Cardiac muscle cell (in vitro differentiated cells and primary cell): ENCODE measurements at regions not wholly inside any gene's neighbourhood (a gene's known extent, or its start where the extent isn't known, plus 50 kb on each side); places are given as distances from the start of the nearest gene placed in this dataset.

Source experiments
- DNase-seq, 2 donors: peaks; one replicate each; pipeline versions ENCODE4 v3.0.0 to v3.0.0-alpha.2; 2010 to 2017; ENCODE audit warnings: low read depth in 1 of 2, low spot score in 1 of 2
- H3K27ac ChIP-seq: fragments of 200-600 bp; sonication (generic); 2 replicates; pipeline ENCODE4 v1.5.1; 2016
- H3K27me3 ChIP-seq: fragments of 200-600 bp; sonication (generic); 2 replicates; pipeline ENCODE4 v1.6.0; 2016; ENCODE audit warnings: control low read depth
- H3K36me3 ChIP-seq: fragments of 200-600 bp; sonication (generic); 2 replicates; pipeline ENCODE4 v1.5.1; 2016; ENCODE audit warnings: control low read depth
- H3K4me1 ChIP-seq: fragments of 200-600 bp; sonication (generic); 2 replicates; pipeline ENCODE4 v1.8.1; 2017; ENCODE audit warnings: low read depth, mild to moderate bottlenecking, mixed run types
- H3K4me3 ChIP-seq: fragments of 200-600 bp; sonication (generic); 2 replicates; pipeline ENCODE4 v1.5.1; 2016; ENCODE audit warnings: mild to moderate bottlenecking
- H3K9me3 ChIP-seq: fragments of 200-600 bp; sonication (generic); 2 replicates; pipeline ENCODE4 v1.5.1; 2017; ENCODE audit warnings: low read depth, mild to moderate bottlenecking, control low read depth
- CTCF ChIP-seq: IDR thresholded peaks from 2 replicates; pipeline ENCODE4 v1.5.1; 2012; ENCODE audit warnings: low read depth, mild to moderate bottlenecking, low read length

GRCh38 chr3:102577082-102577789, 142.4 kb downstream of the ZPLD1 start:
- Histone ChIP-seq H3K4me1 (no peaks in the 10 kb centered on the region), H3K36me3 (no peaks in the 10 kb centered on the region), H3K27me3 (no peaks in the 10 kb centered on the region), H3K9me3 (no peaks in the 10 kb centered on the region), H3K4me3 (no peak overlapping the region), H3K27ac (no peak overlapping the region)
- no peak for TF ChIP-seq CTCF
- peak in 1 of 2 donors; percentile 2 for DNase-seq

- no peak for DNase-seq
- Histone ChIP-seq H3K4me1 (no peaks in the 10 kb centered on the region), H3K9me3 (no peaks in the 10 kb centered on the region), H3K27me3 (no peaks in the 10 kb centered on the region), H3K4me3 (no peak overlapping the region), H3K27ac (no peak overlapping the region), H3K36me3 (no peaks in the 10 kb centered on the region)
- TF ChIP-seq CTCF: no peak
These were observed 145.9 kb downstream of the ZPLD1 start for GRCh38 chr3:102580760-102581159.

GRCh38 chr3:102586485-102586884, 151.7 kb downstream of the ZPLD1 start:
- DNase-seq: no peak
- H3K9me3 ChIP-seq: no peaks in the 10 kb centered on the region
- no peaks in the 10 kb centered on the region for H3K36me3 ChIP-seq
- H3K27ac ChIP-seq: no peak overlapping the region
- H3K4me3 ChIP-seq: no peak overlapping the region
- no peaks in the 10 kb centered on the region for H3K27me3 ChIP-seq
- no peak for TF ChIP-seq CTCF
- H3K4me1 ChIP-seq: no peaks in the 10 kb centered on the region

- H3K4me1 ChIP-seq: no peaks in the 10 kb centered on the region
- no peaks in the 10 kb centered on the region for H3K9me3 ChIP-seq
- TF ChIP-seq CTCF: no peak
- H3K36me3 ChIP-seq: no peaks in the 10 kb centered on the region
- no peak overlapping the region for H3K4me3 ChIP-seq
- H3K27ac ChIP-seq: no peak overlapping the region
- no peaks in the 10 kb centered on the region for H3K27me3 ChIP-seq
- DNase-seq: no peak
These were observed 159.2 kb downstream of the ZPLD1 start for GRCh38 chr3:102593812-102594602.

GRCh38 chr3:102595057-102595456, 160.2 kb downstream of the ZPLD1 start:
- DNase-seq: no peak
- Histone ChIP-seq H3K9me3 (no peaks in the 10 kb centered on the region), H3K36me3 (no peaks in the 10 kb centered on the region), H3K4me3 (no peak overlapping the region), H3K27ac (no peak overlapping the region), H3K4me1 (no peaks in the 10 kb centered on the region), H3K27me3 (no peaks in the 10 kb centered on the region)
- no peak for TF ChIP-seq CTCF
